Kidney capillary endothelial cell (primary cell): ENCODE measurements at regions not wholly inside any gene's neighbourhood (a gene's known extent, or its start where the extent isn't known, plus 50 kb on each side); places are given as distances from the start of the nearest gene placed in this dataset.

Experiments used
- DNase-seq: peaks from one replicate; pipeline ENCODE4 v3.0.0-alpha.2; 2018; ENCODE audit warnings: low spot score

DNA sequence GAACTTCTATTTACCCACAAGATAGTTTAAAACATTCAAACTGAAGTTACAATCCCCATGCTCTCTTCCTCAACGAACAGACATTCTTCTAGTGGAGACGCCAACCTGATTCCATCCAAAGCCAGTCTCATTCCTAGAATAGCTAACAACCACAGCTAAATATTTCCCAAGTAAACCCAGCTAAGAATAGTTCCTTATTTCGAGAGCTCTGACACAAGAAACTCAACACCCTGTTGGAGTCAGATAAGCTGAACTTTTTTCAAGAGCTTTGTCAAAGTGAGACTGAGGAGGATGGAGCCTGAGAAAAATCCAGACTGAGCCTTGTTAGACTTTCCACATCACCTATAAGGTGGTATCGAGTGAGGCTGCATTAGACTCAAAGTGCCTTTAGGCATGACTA, 56.7 kb upstream of the RPS23 start:
- DNase-seq, result no peak

DNA sequence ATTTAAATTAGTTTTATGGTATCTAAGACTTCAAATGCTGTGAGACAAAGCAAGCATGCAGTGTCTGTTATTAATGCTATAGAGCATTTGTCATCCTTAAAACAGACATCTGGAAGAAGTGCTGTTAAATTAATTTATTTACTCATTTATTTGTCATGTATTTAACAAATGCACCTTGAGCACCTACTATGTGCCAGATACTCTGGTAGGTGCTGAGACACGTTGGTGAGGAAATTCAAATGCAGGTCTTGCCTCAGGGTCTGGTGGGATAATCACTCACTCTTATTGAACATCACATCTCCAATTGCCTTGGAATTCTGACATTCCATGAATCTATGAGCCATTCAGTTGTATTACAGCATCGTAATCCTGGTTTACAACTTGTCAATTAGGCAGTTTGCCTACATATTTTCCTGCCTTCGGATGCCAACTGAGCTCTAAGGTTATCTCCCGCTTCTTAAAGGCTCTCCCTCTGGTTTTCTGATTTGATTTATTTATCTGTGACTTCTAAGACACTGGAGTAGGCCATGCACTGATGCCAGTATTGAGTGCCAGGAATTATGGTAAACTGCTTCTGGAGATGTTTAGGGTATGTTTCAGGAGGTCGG, 56.0 kb upstream of the RPS23 start:
- DNase-seq, result no peak

DNA sequence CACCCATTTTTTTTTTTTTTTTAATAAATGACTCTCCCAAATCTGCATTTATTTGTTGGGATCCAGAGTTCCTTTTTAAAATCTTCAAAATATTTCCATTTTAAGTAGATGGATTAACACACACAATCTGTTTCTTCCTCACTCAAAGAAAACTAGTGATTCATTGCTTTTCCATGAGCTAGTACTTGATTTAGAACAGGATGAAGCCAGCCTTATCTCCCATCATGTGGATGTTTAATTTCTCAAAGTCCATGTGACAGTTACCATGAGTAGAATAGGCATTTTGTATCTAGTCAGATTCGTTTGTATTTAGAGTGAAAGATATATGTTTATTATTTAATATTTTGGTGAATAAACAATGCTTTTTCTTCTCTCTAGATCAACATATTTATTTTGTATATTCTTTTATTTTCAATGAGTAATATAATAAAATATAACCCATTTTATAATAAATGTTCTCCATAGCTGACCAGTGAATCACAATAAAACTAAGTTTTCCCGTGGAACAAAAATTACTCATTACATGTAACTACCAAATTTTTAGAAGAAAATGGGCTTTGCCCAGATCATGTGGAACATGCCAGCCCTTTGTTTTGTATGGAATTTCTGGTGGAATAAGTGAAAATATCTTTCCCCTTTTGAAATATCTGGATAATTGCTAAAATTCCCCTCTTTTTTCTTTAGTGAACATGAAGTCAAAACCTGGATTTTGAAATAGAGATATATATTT, 54.9 kb upstream of the RPS23 start:
- DNase-seq, result no peak

DNA sequence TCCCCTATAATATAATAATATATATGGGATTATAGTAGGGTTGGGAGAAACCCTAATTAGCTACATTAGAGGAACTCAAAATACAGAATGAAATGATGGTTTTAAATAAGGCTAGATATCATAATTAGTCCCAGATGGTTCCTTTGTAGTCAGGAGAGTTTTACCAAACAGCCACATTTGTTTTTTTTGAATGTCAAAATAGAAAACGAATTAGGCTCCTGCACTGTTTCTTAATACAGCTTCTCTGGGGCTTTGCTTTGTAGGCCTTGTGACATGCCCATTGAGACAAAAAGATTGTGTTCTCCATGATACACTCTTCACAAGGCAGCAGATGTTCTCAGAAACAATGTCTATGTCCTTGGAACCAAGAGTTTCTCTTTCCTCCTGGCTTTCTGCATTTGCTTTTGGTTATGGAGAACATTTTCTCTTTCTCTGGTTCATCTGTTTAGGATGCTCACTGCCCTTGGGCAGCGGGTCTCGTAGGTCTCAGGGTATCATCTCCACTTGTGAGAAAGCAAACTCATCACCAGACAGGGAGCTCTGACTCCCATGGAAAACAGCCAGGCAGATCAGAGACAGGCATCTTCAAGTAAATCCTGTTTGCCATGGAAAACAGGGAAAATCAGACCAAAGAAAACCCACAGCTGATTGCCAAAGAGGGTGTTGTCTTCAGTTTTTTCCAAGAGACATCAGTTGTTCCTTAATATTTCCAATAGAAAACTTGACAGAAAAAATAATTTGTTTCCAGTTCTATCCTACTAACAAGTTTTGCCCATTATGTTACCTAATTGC, 54.1 kb upstream of the RPS23 start:
- no peak for DNase-seq

DNA sequence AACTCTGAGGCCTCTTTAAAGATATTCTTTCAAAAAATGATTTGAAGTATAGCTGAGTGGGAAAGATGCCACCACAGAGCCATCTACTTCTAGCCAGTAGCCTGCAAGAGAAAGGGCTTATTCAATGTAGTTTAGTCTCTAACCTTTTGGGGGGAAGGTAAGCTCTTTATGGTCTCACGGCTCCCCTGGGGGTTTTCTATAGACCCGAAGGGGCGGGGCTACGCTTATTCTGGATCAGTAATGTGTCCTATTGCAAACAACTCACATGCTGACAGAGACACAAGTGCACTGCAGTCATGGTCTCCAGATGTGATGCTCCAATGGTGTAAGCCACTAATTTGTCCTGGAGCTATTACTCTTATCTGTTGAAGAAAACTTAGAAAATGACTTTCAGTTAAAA, 53.4 kb upstream of the RPS23 start:
- DNase-seq, result no peak

DNA sequence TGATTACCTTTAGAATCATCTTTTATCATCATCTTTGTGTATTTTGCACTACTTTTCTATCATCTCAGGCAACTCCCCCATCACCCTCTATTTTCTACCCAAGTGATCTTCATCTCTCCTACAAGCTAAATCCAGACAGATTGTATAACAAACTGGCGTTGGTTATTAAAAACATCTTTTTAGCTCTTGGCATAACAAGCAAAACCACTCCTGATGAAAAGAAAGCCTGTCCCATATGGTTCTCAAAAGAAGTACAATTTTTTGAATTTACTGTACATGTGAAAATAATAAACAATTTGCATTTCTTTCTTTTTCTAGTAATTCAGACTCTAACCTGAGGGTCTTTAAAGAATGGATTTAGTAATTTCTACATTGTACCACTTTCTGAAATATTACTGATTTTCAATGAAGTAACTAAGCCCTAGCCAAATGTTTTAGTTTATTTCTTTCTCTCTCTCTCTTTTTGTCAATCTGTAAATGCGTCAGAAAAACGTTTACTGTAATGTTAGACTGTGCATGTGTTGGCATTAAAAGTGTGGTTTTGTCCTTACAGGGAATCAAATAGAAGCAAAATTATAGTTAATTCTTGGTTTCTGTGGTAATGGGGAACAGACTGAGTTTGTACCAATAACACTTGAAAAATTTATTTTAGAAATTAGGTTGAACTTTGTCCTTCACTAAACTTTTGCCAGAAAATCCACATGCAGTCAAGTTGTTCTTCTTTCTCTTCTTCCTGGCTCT, 52.5 kb upstream of the RPS23 start:
- no peak for DNase-seq

DNA sequence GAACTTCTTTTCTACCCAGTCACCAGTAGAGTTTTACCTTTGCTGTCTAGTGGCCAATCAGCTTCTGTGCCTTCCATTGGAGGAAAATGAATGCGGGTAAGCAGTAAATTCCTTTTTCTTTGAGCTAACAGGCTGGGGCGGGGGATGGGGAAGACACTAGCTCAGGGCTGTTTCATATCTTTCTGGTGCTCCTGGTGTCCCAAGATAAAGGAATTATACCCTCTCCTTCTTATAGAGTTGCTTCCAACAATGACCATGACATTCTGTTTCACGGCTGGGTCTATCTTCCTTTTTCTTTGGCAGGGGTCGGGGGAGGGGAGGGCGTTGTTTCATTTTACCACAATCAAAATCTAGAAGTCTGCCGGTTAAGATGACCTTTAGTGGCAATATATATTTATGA, 51.2 kb upstream of the RPS23 start:
- no peak for DNase-seq
